ENCODE measurements at regions not wholly inside any gene's neighbourhood (a gene's known extent, or its start where the extent isn't known, plus 50 kb on each side); places are given as distances from the start of the nearest gene placed in this dataset.

GRCh38 chr13:74346960-74347359, 212.8 kb upstream of the KLF12 start:
- no peak for TF ChIP-seq CTCF (conservative IDR thresholded peaks at IDR 0.05; ENCODE audit: low read depth, low read length)
- no peak for TF ChIP-seq EZH2 (IDR thresholded peaks at IDR 0.05; ENCODE audit: borderline replicate concordance, low read depth, low read length, poor library complexity, severe bottlenecking)
